C4-2B (cell line): ENCODE measurements at regions not wholly inside any gene's neighbourhood (a gene's known extent, or its start where the extent isn't known, plus 50 kb on each side); places are given as distances from the start of the nearest gene placed in this dataset.

Experiments
- H3K27ac ChIP-seq: fragments of 450-650 bp; 2 replicates; pipeline ENCODE4 v1.5.1; 2017
- ZFX ChIP-seq: fragments of 450-650 bp; IDR thresholded peaks from 2 replicates; pipeline ENCODE4 v1.6.1; 2017
- TF ChIP-seq, protein P1 (sequence below): fragments of 450-650 bp; conservative IDR thresholded peaks from 2 replicates; pipeline ENCODE4 v1.5.1; 2017; ENCODE audit warnings: mild to moderate bottlenecking

DNA sequence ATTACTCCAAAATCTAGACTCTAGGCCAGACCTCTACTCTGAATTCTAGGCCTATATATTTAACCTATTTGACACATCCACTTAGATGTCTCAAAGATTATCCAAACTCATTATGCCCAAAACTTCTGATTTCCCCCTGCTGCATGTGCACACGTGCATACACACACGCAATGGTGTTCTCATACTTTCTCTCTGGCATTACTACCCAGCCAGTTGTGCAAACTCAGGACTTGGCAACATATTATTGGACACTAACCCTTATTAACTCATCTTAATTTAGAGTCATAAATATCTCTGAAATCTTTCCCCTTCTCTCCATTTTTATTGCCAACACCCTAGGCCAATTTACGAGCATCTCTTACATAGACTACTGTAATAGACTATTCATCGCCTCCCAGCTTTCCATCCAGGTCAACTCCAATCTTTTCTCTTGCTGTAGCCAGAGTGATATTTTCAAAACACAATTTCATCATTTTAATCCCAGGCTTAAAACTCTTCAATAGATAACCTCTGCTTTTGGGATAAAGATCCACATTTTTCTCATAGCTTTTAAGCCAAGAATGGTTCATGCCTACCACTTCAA, 141.2 kb upstream of the VLDLR start:
- no peak overlapping the region for H3K27ac ChIP-seq
- no peak for TF ChIP-seq ZFX
- TF ChIP-seq, protein P1, sequence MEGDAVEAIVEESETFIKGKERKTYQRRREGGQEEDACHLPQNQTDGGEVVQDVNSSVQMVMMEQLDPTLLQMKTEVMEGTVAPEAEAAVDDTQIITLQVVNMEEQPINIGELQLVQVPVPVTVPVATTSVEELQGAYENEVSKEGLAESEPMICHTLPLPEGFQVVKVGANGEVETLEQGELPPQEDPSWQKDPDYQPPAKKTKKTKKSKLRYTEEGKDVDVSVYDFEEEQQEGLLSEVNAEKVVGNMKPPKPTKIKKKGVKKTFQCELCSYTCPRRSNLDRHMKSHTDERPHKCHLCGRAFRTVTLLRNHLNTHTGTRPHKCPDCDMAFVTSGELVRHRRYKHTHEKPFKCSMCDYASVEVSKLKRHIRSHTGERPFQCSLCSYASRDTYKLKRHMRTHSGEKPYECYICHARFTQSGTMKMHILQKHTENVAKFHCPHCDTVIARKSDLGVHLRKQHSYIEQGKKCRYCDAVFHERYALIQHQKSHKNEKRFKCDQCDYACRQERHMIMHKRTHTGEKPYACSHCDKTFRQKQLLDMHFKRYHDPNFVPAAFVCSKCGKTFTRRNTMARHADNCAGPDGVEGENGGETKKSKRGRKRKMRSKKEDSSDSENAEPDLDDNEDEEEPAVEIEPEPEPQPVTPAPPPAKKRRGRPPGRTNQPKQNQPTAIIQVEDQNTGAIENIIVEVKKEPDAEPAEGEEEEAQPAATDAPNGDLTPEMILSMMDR: no peak

DNA sequence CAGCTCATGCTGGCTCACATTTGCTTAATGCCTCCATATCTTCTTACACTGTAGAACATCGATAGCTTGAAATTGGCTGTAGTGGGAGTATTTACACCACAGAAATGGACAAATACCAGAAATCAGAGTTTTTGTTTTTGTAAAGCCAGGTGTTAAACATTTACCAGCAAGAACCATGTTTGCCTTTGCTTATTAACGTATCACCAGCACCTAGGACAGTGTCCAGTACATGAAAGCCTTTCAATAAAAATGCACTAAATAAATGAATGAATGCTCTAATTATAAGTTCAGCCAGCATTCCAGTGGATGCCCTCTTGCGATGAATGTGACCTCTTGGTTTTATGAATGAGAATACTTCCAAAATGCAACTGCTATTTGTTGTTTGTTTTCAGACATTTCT, 140.4 kb upstream of the VLDLR start:
- no peak for TF ChIP-seq ZFX
- TF ChIP-seq, protein P1: no peak
- no peak overlapping the region for H3K27ac ChIP-seq

DNA sequence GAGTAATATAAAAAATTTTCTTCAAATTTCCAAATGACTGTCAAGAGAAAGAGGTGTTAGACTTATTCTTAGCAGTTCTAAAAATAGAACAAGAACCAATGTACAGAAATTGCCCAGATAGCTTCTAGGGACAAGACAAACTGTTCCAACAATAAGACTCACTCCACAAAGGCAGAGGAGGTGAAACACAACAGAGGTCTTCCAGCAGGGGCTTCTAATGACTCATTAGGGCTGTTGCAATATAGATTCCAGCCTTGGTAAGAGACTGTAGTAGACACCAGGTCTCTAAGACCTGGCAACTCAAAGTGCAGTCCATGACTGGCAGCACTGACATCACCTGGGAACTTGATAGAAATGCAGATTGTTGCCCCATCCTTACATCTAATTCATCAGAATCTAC, 134.6 kb upstream of the VLDLR start:
- no peak overlapping the region for H3K27ac ChIP-seq
- TF ChIP-seq, protein P1: no peak
- no peak for TF ChIP-seq ZFX

DNA sequence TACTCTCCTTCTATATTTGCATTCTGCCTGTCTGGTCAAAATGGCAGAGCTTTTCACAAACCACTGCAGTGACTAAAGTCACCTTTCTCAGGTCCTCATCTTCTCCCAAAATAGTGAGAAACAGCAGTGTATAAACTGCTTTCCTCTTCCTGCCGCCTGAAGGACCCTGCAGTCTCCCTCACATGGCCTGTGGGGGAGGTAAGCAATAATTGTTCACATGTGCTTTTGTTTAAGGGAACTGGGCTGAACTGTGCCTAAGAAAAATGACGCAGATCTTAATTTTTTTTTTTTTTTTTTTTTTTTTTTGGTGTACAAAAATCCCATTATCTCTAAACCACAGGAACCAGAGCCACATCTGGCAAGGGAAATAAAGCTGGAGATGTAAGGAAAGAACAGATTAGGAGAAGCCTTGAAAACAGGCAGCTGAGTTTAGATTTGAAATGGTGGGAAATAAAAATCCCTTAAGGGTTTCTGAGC, 131.7 kb upstream of the VLDLR start:
- TF ChIP-seq, protein P1: no peak
- TF ChIP-seq ZFX: no peak
- H3K27ac ChIP-seq: no peak overlapping the region

DNA sequence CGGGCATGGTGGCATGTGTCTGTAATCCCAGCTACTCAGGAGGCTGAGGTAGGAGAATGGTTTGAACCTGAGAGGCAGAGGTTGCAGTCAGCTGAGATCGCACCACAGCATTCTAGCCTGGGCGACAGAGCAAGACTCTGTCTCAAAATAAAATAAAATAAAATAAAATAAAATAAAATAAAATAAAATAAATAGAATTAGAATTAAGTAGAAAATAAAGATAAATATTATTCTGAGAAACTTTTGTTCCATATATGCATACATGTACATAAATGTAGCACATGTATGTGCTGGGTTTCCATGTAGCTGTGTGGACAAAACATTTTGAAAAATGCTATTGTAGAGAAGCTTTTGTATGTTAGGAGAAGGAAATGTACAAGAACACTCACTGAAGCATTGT, 129.4 kb upstream of the VLDLR start:
- TF ChIP-seq, protein P1: no peak
- no peak for TF ChIP-seq ZFX
- no peak overlapping the region for H3K27ac ChIP-seq

DNA sequence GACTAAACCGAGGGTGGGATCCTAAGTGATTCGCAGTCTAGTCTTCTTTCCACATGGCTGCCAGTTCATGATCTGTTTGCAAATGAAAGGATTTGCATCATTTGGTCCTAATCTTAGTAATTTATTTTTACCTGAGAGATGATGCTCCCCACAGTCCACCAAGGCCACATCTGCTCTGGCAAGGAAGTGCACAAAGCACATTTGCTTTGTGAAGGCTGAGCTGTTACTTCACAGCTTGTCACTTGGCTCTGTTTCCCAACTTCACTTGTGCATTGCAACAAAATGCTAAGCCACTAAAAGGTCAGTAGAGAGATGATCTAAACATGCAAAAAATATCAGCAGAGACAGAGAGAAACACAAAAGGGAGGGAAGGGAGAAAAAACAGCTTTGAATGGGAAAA, 128.5 kb upstream of the VLDLR start:
- no peak overlapping the region for H3K27ac ChIP-seq
- TF ChIP-seq ZFX: no peak
- TF ChIP-seq, protein P1: no peak

DNA sequence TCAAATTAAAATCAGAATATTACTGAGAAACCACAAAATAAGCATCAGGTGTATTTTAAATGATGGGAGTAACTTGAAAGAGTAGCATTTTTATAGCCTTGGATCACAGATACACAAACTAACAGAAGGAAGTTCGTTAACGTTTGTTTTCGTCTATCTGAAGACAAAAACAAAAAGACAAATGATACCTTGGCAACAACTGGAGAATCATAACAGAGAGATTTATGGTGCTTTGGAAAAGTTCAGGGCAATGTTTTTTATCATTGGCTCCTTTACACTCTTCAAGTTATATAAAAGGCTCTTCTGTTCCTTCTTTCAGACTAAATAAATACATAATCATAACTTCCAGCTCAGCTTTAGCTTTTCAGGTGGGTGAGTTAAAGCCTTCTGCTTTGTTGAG, 128.1 kb upstream of the VLDLR start:
- TF ChIP-seq ZFX: no peak
- TF ChIP-seq, protein P1: no peak
- no peak overlapping the region for H3K27ac ChIP-seq
